Activated CD4-positive, alpha-beta T cell treated with anti-CD3 and anti-CD28 coated beads, Interleukin-2, amount 10 ng/mL, durations not matched to agents 24 days and 14 days (primary cell): ENCODE measurements at regions not wholly inside any gene's neighbourhood (a gene's known extent, or its start where the extent isn't known, plus 50 kb on each side); places are given as distances from the start of the nearest gene placed in this dataset.
"Not testable (repeated sequence)": the region's sequence is repeated elsewhere in the genome, so short reads cannot be mapped to it uniquely, and the experiment has no call there.

ENCODE experiments used
- DNase-seq: peaks from one replicate; pipeline ENCODE4 v3.0.0; 2022
- H3K27ac Mint-ChIP-seq: one replicate; pipeline ENCODE4 v1.8.0; 2022; ENCODE audit warnings: mild to moderate bottlenecking, mixed read lengths
- H3K27me3 Mint-ChIP-seq: one replicate; pipeline ENCODE4 v1.8.0; 2022; ENCODE audit warnings: mixed read lengths
- H3K36me3 Mint-ChIP-seq: one replicate; pipeline ENCODE4 v1.8.0; 2022; ENCODE audit warnings: low read depth, mild to moderate bottlenecking, mixed read lengths
- H3K4me1 Mint-ChIP-seq: one replicate; pipeline ENCODE4 v1.8.0; 2021; ENCODE audit warnings: mixed read lengths
- H3K4me3 Mint-ChIP-seq: one replicate; pipeline ENCODE4 v1.8.0; 2022; ENCODE audit warnings: mild to moderate bottlenecking, moderate library complexity, mixed read lengths
- H3K9me3 Mint-ChIP-seq: one replicate; pipeline ENCODE4 v1.8.0; 2021; ENCODE audit warnings: mixed read lengths
- intact Hi-C: fragments of 100-400 bp; cut with micrococcal nuclease; formaldehyde crosslinking; loops from one replicate; pipeline ENCODE4 v1.15.1; 2023

DNA sequence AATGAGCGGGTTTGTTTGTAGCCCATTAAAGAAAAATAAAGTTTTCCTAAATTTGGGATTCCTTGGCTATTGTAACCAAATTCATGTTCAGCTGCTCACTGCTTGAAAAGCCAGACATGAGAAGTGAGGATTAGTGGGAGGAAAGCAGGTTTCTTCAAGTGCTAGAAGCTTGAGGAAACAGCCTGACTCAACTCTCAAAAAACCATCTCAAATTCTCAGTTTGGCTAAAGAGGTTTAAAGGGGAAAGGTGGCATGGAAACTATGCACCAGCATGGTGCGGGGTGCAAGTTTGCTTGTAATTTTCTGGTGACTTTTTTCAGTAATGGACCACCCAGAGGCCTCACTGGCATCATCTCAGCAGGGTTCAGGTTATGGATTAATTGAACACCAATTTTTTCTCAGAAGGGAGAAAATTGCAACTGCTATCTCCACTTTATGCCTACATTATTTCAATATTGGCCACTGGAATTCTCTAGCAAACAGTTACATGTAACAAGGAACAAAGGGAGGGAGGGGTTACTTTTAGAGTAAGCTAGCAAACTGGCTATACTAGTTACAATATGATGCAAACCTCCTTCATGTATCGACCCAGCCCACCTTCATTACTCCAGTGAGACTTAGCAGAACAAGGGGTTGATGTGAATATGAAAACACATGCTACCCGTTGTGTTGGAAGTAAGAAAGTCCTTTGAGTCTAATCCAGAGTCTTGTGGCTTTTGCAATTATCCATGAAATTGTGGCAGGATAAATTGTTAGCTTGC is 85.0 kb upstream of the IFNGR1 start:
- H3K4me3 Mint-ChIP-seq = no peak overlapping the region
- peaks cover 5% of the 10 kb centered on the region for H3K9me3 Mint-ChIP-seq
- intact Hi-C loops = no loop called here
- peaks cover 4% of the 10 kb centered on the region for H3K4me1 Mint-ChIP-seq
- peaks cover 13% of the 10 kb centered on the region for H3K27me3 Mint-ChIP-seq
- H3K27ac Mint-ChIP-seq = no peak overlapping the region
- H3K36me3 Mint-ChIP-seq = no peaks in the 10 kb centered on the region
- DNase-seq = no peak

DNA sequence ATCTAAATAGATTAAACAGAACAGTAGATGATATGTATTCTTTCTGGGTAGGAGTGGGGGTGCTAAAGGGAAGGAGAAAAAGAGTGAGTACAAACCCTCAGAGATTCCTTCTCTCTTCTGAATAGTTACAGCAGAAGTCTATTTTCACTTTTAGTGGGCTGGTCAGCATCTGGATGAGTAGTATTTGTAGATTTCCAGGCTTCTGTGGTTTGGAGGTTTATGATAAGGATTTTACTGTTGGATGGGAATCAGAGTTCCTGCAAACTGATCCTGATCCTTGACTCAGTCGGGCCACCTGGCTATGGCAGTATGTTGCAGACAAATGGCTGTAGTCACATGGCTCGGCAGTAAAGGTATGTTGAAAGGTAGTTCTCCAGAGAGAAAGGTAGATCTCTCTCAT is 84.3 kb upstream of the IFNGR1 start:
- Mint-ChIP-seq H3K27ac (no peak overlapping the region), H3K4me1 (no peaks in the 10 kb centered on the region), H3K27me3 (peaks cover 13% of the 10 kb centered on the region), H3K4me3 (no peak overlapping the region), H3K36me3 (no peaks in the 10 kb centered on the region), H3K9me3 (peaks cover 5% of the 10 kb centered on the region)
- no peak for DNase-seq
- intact Hi-C loops = no loop called here

GRCh38 chr6:137299681-137300080 is 80.5 kb upstream of the IFNGR1 start:
- peak; percentile 16 for DNase-seq
- Mint-ChIP-seq H3K4me3 (no peak overlapping the region), H3K9me3 (peaks cover 5% of the 10 kb centered on the region), H3K4me1 (no peaks in the 10 kb centered on the region), H3K36me3 (no peaks in the 10 kb centered on the region), H3K27ac (no peak overlapping the region), H3K27me3 (peaks cover 17% of the 10 kb centered on the region)
- intact Hi-C loops = no loop called here

DNA sequence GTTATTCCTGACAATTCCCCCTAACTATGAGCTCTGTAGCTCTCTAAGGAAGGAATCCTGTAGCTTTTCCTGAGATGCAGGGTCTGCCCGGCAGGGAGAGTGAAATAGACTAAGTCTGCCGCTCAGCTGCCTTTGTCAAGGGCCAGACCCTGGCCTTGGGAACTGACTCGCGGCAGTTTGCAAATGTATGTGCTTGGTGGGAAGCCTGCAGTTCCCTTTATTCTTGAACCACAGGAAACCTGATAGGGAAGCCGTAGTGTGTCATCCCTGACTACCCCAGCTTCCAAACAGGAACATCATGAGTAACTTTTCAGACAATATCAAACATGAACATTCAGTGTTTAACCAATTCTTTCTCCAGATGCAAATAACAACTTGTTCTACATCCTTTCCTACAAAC is 78.7 kb upstream of the IFNGR1 start:
- Mint-ChIP-seq H3K27ac (no peak overlapping the region), H3K9me3 (no peaks in the 10 kb centered on the region), H3K4me1 (no peaks in the 10 kb centered on the region), H3K4me3 (no peak overlapping the region), H3K36me3 (no peaks in the 10 kb centered on the region), H3K27me3 (peaks cover 14% of the 10 kb centered on the region)
- peak; percentile 43 for DNase-seq
- intact Hi-C loops = no loop called here

GRCh38 chr6:137292326-137292725 is 73.1 kb upstream of the IFNGR1 start:
- H3K9me3 Mint-ChIP-seq, H3K4me1 Mint-ChIP-seq, H3K27ac Mint-ChIP-seq, H3K4me3 Mint-ChIP-seq, H3K36me3 Mint-ChIP-seq, intact Hi-C loops: not testable (repeated sequence)
- peak; percentile 46 for DNase-seq
- peaks cover 22% of the 10 kb centered on the region for H3K27me3 Mint-ChIP-seq

DNA sequence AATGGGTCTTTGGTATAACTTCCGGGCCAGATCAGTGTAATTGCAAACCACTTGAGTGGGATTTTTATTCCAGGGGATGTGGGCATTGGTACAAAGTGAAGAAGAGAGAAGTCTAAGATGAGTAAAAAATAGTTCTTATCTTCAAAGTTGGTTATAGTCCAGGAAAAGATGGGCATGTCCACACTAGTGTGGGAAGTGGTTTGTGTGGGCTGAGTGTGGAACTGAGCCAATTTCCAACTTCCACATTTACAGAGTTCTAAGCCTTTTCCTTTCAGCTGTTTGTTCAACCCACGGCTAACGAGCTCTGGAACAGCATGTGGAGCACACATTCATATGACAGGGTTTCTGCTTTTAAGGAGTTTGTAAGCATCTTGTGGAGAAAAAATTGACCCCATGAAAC is 72.3 kb upstream of the IFNGR1 start:
- peak; percentile 43 for DNase-seq
- Mint-ChIP-seq H3K9me3 (peaks cover 3% of the 10 kb centered on the region), H3K4me1 (peaks cover 4% of the 10 kb centered on the region), H3K27ac (no peak overlapping the region), H3K36me3 (no peaks in the 10 kb centered on the region), H3K4me3 (no peak overlapping the region), H3K27me3 (peaks cover 15% of the 10 kb centered on the region)
- intact Hi-C loops = no loop called here

DNA sequence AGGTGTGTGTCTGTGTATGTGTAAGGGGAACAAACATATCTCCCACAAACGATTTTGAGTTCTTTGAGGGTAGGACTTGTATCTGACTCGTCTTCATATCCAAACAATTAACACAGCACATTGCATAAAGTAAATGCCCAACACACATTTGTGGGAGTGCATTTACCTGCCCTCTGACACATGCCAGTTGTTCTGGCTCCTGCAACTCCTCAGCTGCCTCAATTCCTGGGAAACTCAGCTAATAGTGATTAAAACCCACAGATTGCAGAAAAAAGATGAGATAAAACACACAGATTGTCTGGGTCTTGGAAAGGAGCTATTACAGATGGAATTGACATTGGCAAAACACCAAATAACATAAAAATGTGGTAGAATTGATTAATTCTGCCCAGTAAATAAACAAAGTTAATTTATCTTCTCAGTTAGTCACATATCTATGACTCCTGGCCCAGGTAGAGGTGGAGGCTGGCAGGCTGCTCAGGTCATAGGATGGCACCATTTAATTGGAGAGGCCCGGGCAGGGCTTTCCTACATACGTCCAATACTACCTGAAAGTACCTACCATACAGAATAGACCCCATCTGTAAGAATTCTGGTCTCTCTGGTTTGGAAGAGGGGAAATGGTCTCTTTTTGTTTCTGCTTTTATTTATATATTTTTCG is 71.5 kb upstream of the IFNGR1 start:
- Mint-ChIP-seq H3K27ac (no peak overlapping the region), H3K4me1 (peaks cover 4% of the 10 kb centered on the region), H3K36me3 (no peaks in the 10 kb centered on the region), H3K27me3 (peaks cover 15% of the 10 kb centered on the region), H3K4me3 (no peak overlapping the region), H3K9me3 (peaks cover 3% of the 10 kb centered on the region)
- DNase-seq = peak; percentile 42
- intact Hi-C loops = no loop called here

DNA sequence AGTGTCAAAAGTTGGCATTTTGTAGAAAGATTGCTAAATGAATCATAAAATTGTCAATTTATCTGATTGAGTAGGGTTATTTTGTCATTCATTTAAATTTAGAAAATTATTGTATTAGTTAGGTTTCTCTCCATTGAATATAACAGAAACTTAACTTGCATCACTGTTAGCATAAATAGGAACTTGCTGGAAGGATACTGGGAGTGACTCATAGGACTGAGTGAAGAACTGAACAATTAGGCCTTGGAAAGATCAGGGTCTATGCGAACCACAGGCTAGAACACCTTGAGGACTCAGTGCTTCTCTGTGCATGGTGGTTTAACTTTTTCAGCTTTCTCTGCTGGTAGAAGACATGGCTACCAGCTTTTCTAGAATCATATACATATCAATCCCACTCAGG is 67.7 kb upstream of the IFNGR1 start:
- H3K4me3 Mint-ChIP-seq = no peak overlapping the region
- no peak overlapping the region for H3K27ac Mint-ChIP-seq
- H3K9me3 Mint-ChIP-seq = peaks cover 6% of the 10 kb centered on the region
- intact Hi-C loops = no loop called here
- peak; percentile 34 for DNase-seq
- H3K4me1 Mint-ChIP-seq = peaks cover 15% of the 10 kb centered on the region
- peaks cover 29% of the 10 kb centered on the region for H3K27me3 Mint-ChIP-seq
- no peaks in the 10 kb centered on the region for H3K36me3 Mint-ChIP-seq

GRCh38 chr6:137286368-137286767 is 67.2 kb upstream of the IFNGR1 start:
- intact Hi-C loops = no loop called here
- H3K27ac Mint-ChIP-seq = no peak overlapping the region
- DNase-seq = no peak
- no peaks in the 10 kb centered on the region for H3K36me3 Mint-ChIP-seq
- H3K4me3 Mint-ChIP-seq = no peak overlapping the region
- peaks cover 14% of the 10 kb centered on the region for H3K4me1 Mint-ChIP-seq
- peaks cover 29% of the 10 kb centered on the region for H3K27me3 Mint-ChIP-seq
- H3K9me3 Mint-ChIP-seq = peaks cover 6% of the 10 kb centered on the region

- no peaks in the 10 kb centered on the region for H3K36me3 Mint-ChIP-seq
- peaks cover 11% of the 10 kb centered on the region for H3K4me1 Mint-ChIP-seq
- no peak overlapping the region for H3K27ac Mint-ChIP-seq
- DNase-seq = no peak
- peaks cover 30% of the 10 kb centered on the region for H3K27me3 Mint-ChIP-seq
- H3K9me3 Mint-ChIP-seq = peaks cover 6% of the 10 kb centered on the region
- intact Hi-C loops = no loop called here
- H3K4me3 Mint-ChIP-seq = no peak overlapping the region
Observed at GRCh38 chr6:137284811-137285110, 65.6 kb upstream of the IFNGR1 start.

GRCh38 chr6:137283940-137284810 is 65.0 kb upstream of the IFNGR1 start:
- peak; percentile 51 for DNase-seq
- peaks cover 6% of the 10 kb centered on the region for H3K9me3 Mint-ChIP-seq
- peaks cover 11% of the 10 kb centered on the region for H3K4me1 Mint-ChIP-seq
- peaks cover 27% of the 10 kb centered on the region for H3K27me3 Mint-ChIP-seq
- no peaks in the 10 kb centered on the region for H3K36me3 Mint-ChIP-seq
- H3K27ac Mint-ChIP-seq = no peak overlapping the region
- no peak overlapping the region for H3K4me3 Mint-ChIP-seq
- intact Hi-C loops = no loop called here

GRCh38 chr6:137283080-137283479 is 63.9 kb upstream of the IFNGR1 start:
- Mint-ChIP-seq H3K36me3 (no peaks in the 10 kb centered on the region), H3K4me1 (peaks cover 11% of the 10 kb centered on the region), H3K9me3 (peaks cover 6% of the 10 kb centered on the region), H3K27me3 (peaks cover 27% of the 10 kb centered on the region), H3K27ac (no peak overlapping the region), H3K4me3 (no peak overlapping the region)
- intact Hi-C loops = no loop called here
- DNase-seq = no peak

- intact Hi-C loops = no loop called here
- Mint-ChIP-seq H3K9me3 (peaks cover 5% of the 10 kb centered on the region), H3K4me3 (no peak overlapping the region), H3K4me1 (peaks cover 11% of the 10 kb centered on the region), H3K27me3 (peaks cover 33% of the 10 kb centered on the region), H3K36me3 (no peaks in the 10 kb centered on the region), H3K27ac (no peak overlapping the region)
- DNase-seq = peak; percentile 47
Observed at GRCh38 chr6:137282254-137282653, 63.1 kb upstream of the IFNGR1 start.

GRCh38 chr6:137279279-137279678 is 60.1 kb upstream of the IFNGR1 start:
- H3K27me3 Mint-ChIP-seq = peaks cover 40% of the 10 kb centered on the region
- H3K4me1 Mint-ChIP-seq, H3K4me3 Mint-ChIP-seq, intact Hi-C loops, H3K27ac Mint-ChIP-seq, H3K9me3 Mint-ChIP-seq, H3K36me3 Mint-ChIP-seq: not testable (repeated sequence)
- peak; percentile 34 for DNase-seq
